ENCODE measurements at regions not wholly inside any gene's neighbourhood (a gene's known extent, or its start where the extent isn't known, plus 50 kb on each side); places are given as distances from the start of the nearest gene placed in this dataset. TPM values are rescaled to one million over a fixed set of nuclear protein-coding genes. Genes with fewer than 3 reads are reported as not detected.
"Not testable (repeated sequence)": the region's sequence is repeated elsewhere in the genome, so short reads cannot be mapped to it uniquely, and the experiment has no call there.

DNA sequence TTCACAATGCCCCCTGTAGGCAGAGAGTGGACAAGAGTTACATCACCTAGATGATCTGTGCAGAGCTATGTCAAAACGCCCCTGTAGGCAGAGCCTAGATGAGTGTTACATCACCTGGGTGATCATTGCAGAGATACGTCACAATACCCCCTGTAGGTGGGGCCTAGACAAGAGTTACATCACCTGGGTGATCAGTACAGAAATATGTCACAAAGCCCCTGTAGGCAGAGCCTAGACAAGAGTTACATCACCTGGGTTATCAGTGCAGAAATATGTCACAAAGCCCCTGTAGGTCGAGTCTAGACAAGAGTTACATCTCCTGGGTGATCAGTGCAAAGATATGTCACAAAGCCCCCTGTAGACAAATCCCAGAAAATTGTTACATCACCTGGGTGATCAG lies 136.6 kb upstream of the FRG2B start:
- not testable (repeated sequence) for H3K18ac ChIP-seq (ENCODE audit: low read length); H2BK120ac ChIP-seq (ENCODE audit: low read depth, low read length); H3K4me1 ChIP-seq (ENCODE audit: control insufficient read depth, low read depth, low read length); H2AK5ac ChIP-seq (ENCODE audit: low read length); H4K5ac ChIP-seq (ENCODE audit: low read length); H3K23ac ChIP-seq (ENCODE audit: low read length); H3K4ac ChIP-seq (ENCODE audit: low read depth, low read length); H3K9ac ChIP-seq (ENCODE audit: low read length); H3K79me2 ChIP-seq (ENCODE audit: control insufficient read depth, insufficient read depth, low read length); H4K8ac ChIP-seq (ENCODE audit: low read depth, low read length); H3K4me3 ChIP-seq (ENCODE audit: low read length); H3K79me1 ChIP-seq (ENCODE audit: low read length); H3K27ac ChIP-seq (ENCODE audit: low read depth, low read length); H3K36me3 ChIP-seq (ENCODE audit: control insufficient read depth, insufficient read depth, low read length); H3K56ac ChIP-seq (ENCODE audit: low read length); H3K4me2 ChIP-seq (ENCODE audit: low read length); H2BK15ac ChIP-seq (replicated peaks; ENCODE audit: low read depth); DNase-seq; H3K27me3 ChIP-seq (ENCODE audit: insufficient read depth, low read length, poor library complexity); H2BK5ac ChIP-seq (ENCODE audit: low read length)
- no CpG with 5 or more reads among the region's 3 CpGs for WGBS (ENCODE audit: extremely low coverage, insufficient coverage, low lambda C conversion rate)

DNA sequence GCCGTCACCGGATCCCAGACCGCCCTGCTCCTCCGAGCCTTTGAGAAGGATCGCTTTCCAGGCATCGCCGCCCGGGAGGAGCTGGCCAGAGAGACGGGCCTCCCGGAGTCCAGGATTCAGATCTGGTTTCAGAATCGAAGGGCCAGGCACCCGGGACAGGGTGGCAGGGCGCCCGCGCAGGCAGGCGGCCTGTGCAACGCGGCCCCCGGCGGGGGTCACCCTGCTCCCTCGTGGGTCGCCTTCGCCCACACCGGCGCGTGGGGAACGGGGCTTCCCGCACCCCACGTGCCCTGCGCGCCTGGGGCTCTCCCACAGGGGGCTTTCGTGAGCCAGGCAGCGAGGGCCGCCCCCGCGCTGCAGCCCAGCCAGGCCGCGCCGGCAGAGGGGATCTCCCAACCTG lies 127.0 kb upstream of the FRG2B start:
- H3K36me3 ChIP-seq (ENCODE audit: control insufficient read depth, insufficient read depth, low read length); H3K27ac ChIP-seq (ENCODE audit: low read depth, low read length); H3K4me3 ChIP-seq (ENCODE audit: low read length); H3K56ac ChIP-seq (ENCODE audit: low read length); H3K27me3 ChIP-seq (ENCODE audit: insufficient read depth, low read length, poor library complexity); H2BK15ac ChIP-seq (replicated peaks; ENCODE audit: low read depth); H3K4me1 ChIP-seq (ENCODE audit: control insufficient read depth, low read depth, low read length); H3K4me2 ChIP-seq (ENCODE audit: low read length); H2AK5ac ChIP-seq (ENCODE audit: low read length); H2BK5ac ChIP-seq (ENCODE audit: low read length); H4K8ac ChIP-seq (ENCODE audit: low read depth, low read length); H3K79me2 ChIP-seq (ENCODE audit: control insufficient read depth, insufficient read depth, low read length); DNase-seq; H2BK120ac ChIP-seq (ENCODE audit: low read depth, low read length); H3K23ac ChIP-seq (ENCODE audit: low read length); H3K79me1 ChIP-seq (ENCODE audit: low read length); H3K18ac ChIP-seq (ENCODE audit: low read length); H3K9ac ChIP-seq (ENCODE audit: low read length); H3K4ac ChIP-seq (ENCODE audit: low read depth, low read length); H4K5ac ChIP-seq (ENCODE audit: low read length): not testable (repeated sequence)
- WGBS (ENCODE audit: extremely low coverage, insufficient coverage, low lambda C conversion rate), result no CpG with 5 or more reads among the region's 39 CpGs

Small RNAs in the stretch of these regions (small RNA-seq; reads per million reads assigned to genes)
- gene BX322534.1 (ENCODE audit: insufficient read depth), result not detected

All from mesendoderm (in vitro differentiated cells).